GM23338 (cell line): ENCODE measurements at regions not wholly inside any gene's neighbourhood (a gene's known extent, or its start where the extent isn't known, plus 50 kb on each side); places are given as distances from the start of the nearest gene placed in this dataset.

Experiments used
- ATAC-seq: fragments of 200-7000 bp; cut with Tn5 transposase; 3 replicates; pipeline ENCODE4 v1.9.1; 2020
- DNase-seq: peaks from one replicate; pipeline ENCODE4 v3.0.0-alpha.2; 2015; ENCODE audit warnings: low spot score
- H2AFZ ChIP-seq: fragments of 200-600 bp; sonication (generic); 2 replicates; pipeline ENCODE4 v1.8.0; 2016; ENCODE audit warnings: antibody characterized with exemption, mild to moderate bottlenecking, moderate library complexity
- H3F3A ChIP-seq: fragments of 200-600 bp; sonication (generic); replicated peaks from 2 replicates; pipeline ENCODE4 v1.8.0; 2017; ENCODE audit warnings: antibody characterized with exemption, mixed run types, low read depth
- H3K27ac ChIP-seq: fragments of 200-600 bp; sonication (generic); 2 replicates; pipeline ENCODE4 v1.6.1; 2016; ENCODE audit warnings: low read depth
- H3K27me3 ChIP-seq: fragments of 200-600 bp; sonication (generic); 2 replicates; pipeline ENCODE4 v1.8.0; 2016; ENCODE audit warnings: mild to moderate bottlenecking, mixed run types, moderate library complexity; ENCODE audit not compliant: insufficient read depth
- H3K36me3 ChIP-seq: fragments of 200-600 bp; sonication (generic); 2 replicates; pipeline ENCODE4 v1.8.0; 2016; ENCODE audit warnings: mild to moderate bottlenecking; ENCODE audit not compliant: insufficient read depth
- H3K4me1 ChIP-seq: fragments of 200-600 bp; sonication (generic); 2 replicates; pipeline ENCODE4 v1.8.0; 2016; ENCODE audit warnings: mild to moderate bottlenecking, moderate library complexity; ENCODE audit not compliant: insufficient read depth
- H3K4me2 ChIP-seq: fragments of 200-600 bp; sonication (generic); 2 replicates; pipeline ENCODE4 v1.7.1; 2017; ENCODE audit warnings: mixed run types
- H3K4me3 ChIP-seq: fragments of 200-600 bp; sonication (generic); 2 replicates; pipeline ENCODE4 v1.6.1; 2016; ENCODE audit warnings: mixed run types
- H3K79me2 ChIP-seq: fragments of 200-600 bp; sonication (generic); replicated peaks from 2 replicates; pipeline ENCODE4 v1.8.0; 2017; ENCODE audit warnings: mild to moderate bottlenecking; ENCODE audit not compliant: insufficient read depth
- H3K9me2 ChIP-seq: fragments of 200-600 bp; sonication (generic); 2 replicates; pipeline ENCODE4 v1.8.0; 2017; ENCODE audit not compliant: insufficient read depth
- H4K20me1 ChIP-seq: fragments of 200-600 bp; sonication (generic); replicated peaks from 2 replicates; pipeline ENCODE4 v1.8.0; 2017; ENCODE audit warnings: mild to moderate bottlenecking; ENCODE audit not compliant: insufficient read depth
- H3K27ac Mint-ChIP-seq: 2 replicates; pipeline ENCODE4 v1.8.0; 2020; ENCODE audit warnings: inconsistent platforms, mild to moderate bottlenecking, moderate library complexity, mixed read lengths
- H3K27me3 Mint-ChIP-seq: 3 replicates; pipeline ENCODE4 v1.8.0; 2022; ENCODE audit warnings: low read depth, mild to moderate bottlenecking, moderate library complexity, mixed read lengths, inconsistent platforms; ENCODE audit not compliant: insufficient read depth, poor library complexity
- H3K36me3 Mint-ChIP-seq: 3 replicates; pipeline ENCODE4 v1.8.0; 2021; ENCODE audit warnings: low read depth, mild to moderate bottlenecking, inconsistent platforms, moderate library complexity, mixed read lengths
- H3K4me1 Mint-ChIP-seq: 3 replicates; pipeline ENCODE4 v1.8.0; 2020; ENCODE audit warnings: mild to moderate bottlenecking, inconsistent platforms, mixed read lengths
- H3K4me3 Mint-ChIP-seq: 3 replicates; pipeline ENCODE4 v1.8.0; 2021; ENCODE audit warnings: moderate library complexity, mild to moderate bottlenecking, inconsistent platforms, mixed read lengths
- H3K9me3 Mint-ChIP-seq: 3 replicates; pipeline ENCODE4 v1.8.0; 2020; ENCODE audit warnings: moderate library complexity, mild to moderate bottlenecking, inconsistent platforms, mixed read lengths
- CREB1 ChIP-seq: fragments of 250-450 bp; sonication (Bioruptor Pico); IDR thresholded peaks from 2 replicates; pipeline ENCODE4 v1.5.0; 2020; ENCODE audit warnings: low read depth, mild to moderate bottlenecking, moderate library complexity
- EZH2 ChIP-seq: fragments of 200-600 bp; sonication (generic); IDR thresholded peaks from one replicate; pipeline ENCODE4 v1.8.0; 2017; ENCODE audit warnings: antibody characterized with exemption, mild to moderate bottlenecking, low read depth; ENCODE audit not compliant: unreplicated experiment
- NANOG ChIP-seq: IDR thresholded peaks from 2 replicates; pipeline ENCODE4 v1.6.1; 2016; ENCODE audit warnings: antibody characterized with exemption, borderline replicate concordance
- ZNF114 ChIP-seq: fragments of 250-450 bp; sonication (Bioruptor Pico); IDR thresholded peaks from 2 replicates; pipeline ENCODE4 v1.5.0; 2020; ENCODE audit warnings: mild to moderate bottlenecking, moderate library complexity
- ZNF331 ChIP-seq: fragments of 250-450 bp; sonication (Bioruptor Pico); IDR thresholded peaks from 2 replicates; pipeline ENCODE4 v1.5.0; 2020; ENCODE audit warnings: low read depth, mild to moderate bottlenecking, moderate library complexity
- TF ChIP-seq, protein P1 (sequence below): IDR thresholded peaks from one replicate; pipeline ENCODE4 v1.6.1; 2018; ENCODE audit warnings: antibody characterized with exemption; ENCODE audit not compliant: unreplicated experiment

DNA sequence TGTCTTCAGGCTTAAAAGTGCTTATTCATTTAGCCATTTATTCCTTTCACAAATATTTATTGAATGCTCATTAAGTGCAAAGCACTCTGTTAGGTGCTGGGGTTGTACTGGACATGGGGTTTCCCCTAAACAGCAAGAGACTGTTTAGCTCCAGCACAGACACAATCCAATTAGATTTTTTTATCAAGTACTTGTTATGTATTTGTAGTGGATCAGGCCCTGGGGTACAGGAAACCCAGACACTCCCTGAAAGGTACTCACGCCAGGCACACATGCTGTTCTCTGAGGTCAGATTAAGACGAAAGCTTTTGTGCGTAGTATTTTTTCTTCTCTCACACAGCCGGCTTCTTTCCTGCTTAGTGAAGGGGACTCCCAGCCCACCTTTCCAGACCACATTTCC lies 218.1 kb upstream of the PLET1 start:
- no peaks in the 10 kb centered on the region; the same call in 2 of the 3 replicates for H3K9me3 Mint-ChIP-seq
- Histone ChIP-seq H3K36me3 (no peaks in the 10 kb centered on the region), H4K20me1 (no peaks in the 10 kb centered on the region; the same call in 1 of the 2 replicates), H3K4me3 (no peak overlapping the region), H3K79me2 (no peaks in the 10 kb centered on the region), H3K27me3 (peaks cover 44% of the 10 kb centered on the region), H3K4me1 (peaks cover 10% of the 10 kb centered on the region), H2AFZ (no peak overlapping the region), H3K4me2 (no peak overlapping the region), H3K9me2 (peaks cover 5% of the 10 kb centered on the region; the same call in 1 of the 2 replicates), H3F3A (no peaks in the 10 kb centered on the region), H3K27ac (no peak overlapping the region)
- no peak overlapping the region for H3K27ac Mint-ChIP-seq
- no peak for DNase-seq
- TF ChIP-seq EZH2 (no peak), NANOG (no peak), ZNF331 (CRISPR knock-in tag) (no peak)
- no peak overlapping the region for H3K4me3 Mint-ChIP-seq
- H3K4me1 Mint-ChIP-seq = peaks cover 9% of the 10 kb centered on the region; the same call in 2 of the 3 replicates
- ATAC-seq = no peak
- no peaks in the 10 kb centered on the region for H3K36me3 Mint-ChIP-seq
- H3K27me3 Mint-ChIP-seq = peaks cover 4% of the 10 kb centered on the region

DNA sequence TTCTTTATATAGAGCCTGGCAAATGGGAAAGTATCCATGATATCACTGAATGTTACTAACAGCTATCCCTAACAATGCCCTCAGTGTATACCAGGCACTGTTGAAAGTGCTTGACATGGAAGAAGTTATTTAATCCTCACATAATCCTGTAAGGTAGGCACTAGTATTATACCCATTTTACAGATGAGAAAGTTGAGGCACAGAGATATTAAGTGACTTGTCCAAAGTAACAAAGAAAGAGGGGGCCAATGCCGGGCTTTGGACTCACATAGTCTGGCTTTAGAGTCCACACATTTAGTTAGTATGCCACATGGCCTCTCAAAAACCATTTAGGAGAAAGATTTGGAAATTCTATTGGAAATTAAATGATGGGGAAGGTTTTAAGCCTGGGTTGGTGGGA lies 220.8 kb upstream of the PLET1 start:
- Mint-ChIP-seq H3K27ac (no peak overlapping the region), H3K4me1 (peaks cover 9% of the 10 kb centered on the region; the same call in 2 of the 3 replicates), H3K27me3 (no peaks in the 10 kb centered on the region), H3K4me3 (no peak overlapping the region), H3K36me3 (no peaks in the 10 kb centered on the region), H3K9me3 (no peaks in the 10 kb centered on the region; the same call in 2 of the 3 replicates)
- DNase-seq (no peak), ATAC-seq (no peak)
- H4K20me1 ChIP-seq = no peaks in the 10 kb centered on the region; the same call in 1 of the 2 replicates
- peaks cover 3% of the 10 kb centered on the region; the same call in 1 of the 2 replicates for H3K9me2 ChIP-seq
- no peak overlapping the region for H3K4me3 ChIP-seq
- H3K79me2 ChIP-seq = no peaks in the 10 kb centered on the region
- no peaks in the 10 kb centered on the region for H3F3A ChIP-seq
- TF ChIP-seq NANOG (no peak), CREB1 (CRISPR knock-in tag) (no peak)
- no peak overlapping the region for H2AFZ ChIP-seq
- no peak overlapping the region for H3K27ac ChIP-seq
- H3K4me1 ChIP-seq = peaks cover 10% of the 10 kb centered on the region
- no peak overlapping the region for H3K4me2 ChIP-seq
- H3K27me3 ChIP-seq = peaks cover 32% of the 10 kb centered on the region
- no peaks in the 10 kb centered on the region for H3K36me3 ChIP-seq

DNA sequence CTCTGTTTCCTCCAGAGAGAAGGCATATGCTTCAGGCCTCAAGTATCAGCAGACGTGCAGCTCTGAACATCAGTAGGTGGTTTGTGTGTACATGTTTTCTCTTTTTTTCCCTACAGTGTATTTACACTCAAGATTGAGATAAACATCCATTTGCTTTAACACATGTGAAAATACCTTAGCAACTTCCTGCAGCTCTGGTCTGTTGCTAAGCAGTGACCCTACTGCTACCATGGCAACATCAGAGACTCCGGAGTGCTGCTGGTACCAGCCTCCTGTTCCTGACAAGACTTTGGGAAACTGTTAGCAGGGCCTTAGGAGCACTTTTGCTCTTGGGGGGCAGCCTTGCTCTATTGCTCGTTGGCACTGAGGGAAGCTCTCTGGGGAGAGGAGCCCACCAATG lies 221.2 kb upstream of the PLET1 start:
- H3K4me3 Mint-ChIP-seq = no peak overlapping the region
- H3K9me3 Mint-ChIP-seq = no peaks in the 10 kb centered on the region; the same call in 2 of the 3 replicates
- H3K9me2 ChIP-seq = no peaks in the 10 kb centered on the region
- no peaks in the 10 kb centered on the region for H3K27me3 Mint-ChIP-seq
- peaks cover 27% of the 10 kb centered on the region for H3K27me3 ChIP-seq
- H3K27ac Mint-ChIP-seq = no peak overlapping the region
- H3K4me1 Mint-ChIP-seq = peaks cover 8% of the 10 kb centered on the region; the same call in 2 of the 3 replicates
- H3K36me3 ChIP-seq = no peaks in the 10 kb centered on the region
- ATAC-seq = no peak
- no peaks in the 10 kb centered on the region for H3F3A ChIP-seq
- TF ChIP-seq ZNF114 (CRISPR knock-in tag) (no peak), ZNF331 (CRISPR knock-in tag) (no peak)
- TF ChIP-seq, protein P1, sequence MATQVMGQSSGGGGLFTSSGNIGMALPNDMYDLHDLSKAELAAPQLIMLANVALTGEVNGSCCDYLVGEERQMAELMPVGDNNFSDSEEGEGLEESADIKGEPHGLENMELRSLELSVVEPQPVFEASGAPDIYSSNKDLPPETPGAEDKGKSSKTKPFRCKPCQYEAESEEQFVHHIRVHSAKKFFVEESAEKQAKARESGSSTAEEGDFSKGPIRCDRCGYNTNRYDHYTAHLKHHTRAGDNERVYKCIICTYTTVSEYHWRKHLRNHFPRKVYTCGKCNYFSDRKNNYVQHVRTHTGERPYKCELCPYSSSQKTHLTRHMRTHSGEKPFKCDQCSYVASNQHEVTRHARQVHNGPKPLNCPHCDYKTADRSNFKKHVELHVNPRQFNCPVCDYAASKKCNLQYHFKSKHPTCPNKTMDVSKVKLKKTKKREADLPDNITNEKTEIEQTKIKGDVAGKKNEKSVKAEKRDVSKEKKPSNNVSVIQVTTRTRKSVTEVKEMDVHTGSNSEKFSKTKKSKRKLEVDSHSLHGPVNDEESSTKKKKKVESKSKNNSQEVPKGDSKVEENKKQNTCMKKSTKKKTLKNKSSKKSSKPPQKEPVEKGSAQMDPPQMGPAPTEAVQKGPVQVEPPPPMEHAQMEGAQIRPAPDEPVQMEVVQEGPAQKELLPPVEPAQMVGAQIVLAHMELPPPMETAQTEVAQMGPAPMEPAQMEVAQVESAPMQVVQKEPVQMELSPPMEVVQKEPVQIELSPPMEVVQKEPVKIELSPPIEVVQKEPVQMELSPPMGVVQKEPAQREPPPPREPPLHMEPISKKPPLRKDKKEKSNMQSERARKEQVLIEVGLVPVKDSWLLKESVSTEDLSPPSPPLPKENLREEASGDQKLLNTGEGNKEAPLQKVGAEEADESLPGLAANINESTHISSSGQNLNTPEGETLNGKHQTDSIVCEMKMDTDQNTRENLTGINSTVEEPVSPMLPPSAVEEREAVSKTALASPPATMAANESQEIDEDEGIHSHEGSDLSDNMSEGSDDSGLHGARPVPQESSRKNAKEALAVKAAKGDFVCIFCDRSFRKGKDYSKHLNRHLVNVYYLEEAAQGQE = no peak
- H3K4me2 ChIP-seq = no peak overlapping the region
- H3K79me2 ChIP-seq = no peaks in the 10 kb centered on the region
- H3K4me3 ChIP-seq = no peak overlapping the region
- no peak overlapping the region for H3K27ac ChIP-seq
- no peak overlapping the region for H2AFZ ChIP-seq
- peaks cover 8% of the 10 kb centered on the region for H3K4me1 ChIP-seq
- no peaks in the 10 kb centered on the region for H3K36me3 Mint-ChIP-seq
- no peaks in the 10 kb centered on the region; the same call in 1 of the 2 replicates for H4K20me1 ChIP-seq
- DNase-seq = no peak
